SU-DHL-6 (cell line): ENCODE measurements at regions not wholly inside any gene's neighbourhood (a gene's known extent, or its start where the extent isn't known, plus 50 kb on each side); places are given as distances from the start of the nearest gene placed in this dataset.

Source experiments
- H2AFZ ChIP-seq: fragments of 200-600 bp; sonication (generic); 2 replicates; pipeline ENCODE4 v1.6.1; 2014; ENCODE audit warnings: low read depth, mild to moderate bottlenecking, moderate library complexity, mixed read lengths, antibody characterized with exemption, low read length; ENCODE audit not compliant: severe bottlenecking
- H3F3A ChIP-seq: fragments of 200-600 bp; shearing (Covaris generic); 2 replicates; pipeline ENCODE4 v1.6.0; 2016; ENCODE audit warnings: antibody characterized with exemption, mild to moderate bottlenecking; ENCODE audit not compliant: insufficient read depth
- H3K27ac ChIP-seq: fragments of 200-600 bp; sonication (generic); 2 replicates; pipeline ENCODE4 v1.5.1; 2016; ENCODE audit warnings: low read depth, mild to moderate bottlenecking, low read length, moderate library complexity, mixed read lengths
- H3K27me3 ChIP-seq: fragments of 200-600 bp; sonication (generic), shearing (Covaris generic); 2 replicates; pipeline ENCODE4 v1.6.0; 2014; ENCODE audit warnings: mild to moderate bottlenecking, low read length
- H3K36me3 ChIP-seq: fragments of 200-600 bp; sonication (generic); 2 replicates; pipeline ENCODE4 v1.6.1; 2014; ENCODE audit warnings: mild to moderate bottlenecking, low read length, mixed read lengths
- H3K4me2 ChIP-seq: fragments of 300-600, 200-600 bp; shearing (Covaris generic), sonication (generic); 2 replicates; pipeline ENCODE4 v1.6.0; 2014; ENCODE audit warnings: low read length, low read depth, mild to moderate bottlenecking; ENCODE audit not compliant: poor library complexity, severe bottlenecking
- H3K4me3 ChIP-seq: fragments of 200-600 bp; sonication (generic); 2 replicates; pipeline ENCODE4 v1.5.1; 2014; ENCODE audit warnings: antibody characterized with exemption, low read length, mild to moderate bottlenecking, mixed read lengths; ENCODE audit not compliant: insufficient read depth, poor library complexity, severe bottlenecking
- H3K79me2 ChIP-seq: fragments of 200-600 bp; sonication (generic); 2 replicates; pipeline ENCODE4 v1.6.1; 2014; ENCODE audit warnings: mild to moderate bottlenecking, low read length, moderate library complexity; ENCODE audit not compliant: insufficient read depth
- H3K9ac ChIP-seq: fragments of 200-600 bp; sonication (generic); 2 replicates; pipeline ENCODE4 v1.7.0; 2014; ENCODE audit warnings: mild to moderate bottlenecking, low read length
- H3K9me2 ChIP-seq: fragments of 200-600 bp; sonication (generic); replicated peaks from 2 replicates; pipeline ENCODE4 v1.6.1; 2014; ENCODE audit warnings: low read length; ENCODE audit not compliant: insufficient read depth
- H3K9me3 ChIP-seq: fragments of 200-600 bp; sonication (generic); 2 replicates; pipeline ENCODE4 v1.6.1; 2014; ENCODE audit warnings: low read length, mixed read lengths; ENCODE audit not compliant: insufficient read depth
- H4K20me1 ChIP-seq: fragments of 200-600 bp; sonication (generic); 2 replicates; pipeline ENCODE4 v1.6.1; 2014; ENCODE audit warnings: low read depth, mild to moderate bottlenecking, antibody characterized with exemption, low read length, moderate library complexity, mixed read lengths
- CTCF ChIP-seq: fragments of 200-600 bp; sonication (generic); IDR thresholded peaks from one replicate; pipeline ENCODE4 v1.5.1; 2017; ENCODE audit warnings: antibody characterized with exemption, mild to moderate bottlenecking, low read length, moderate library complexity; ENCODE audit not compliant: insufficient read depth, poor library complexity, severe bottlenecking
- EZH2phosphoT487 ChIP-seq: fragments of 200-600 bp; sonication (generic), shearing (Covaris generic); conservative IDR thresholded peaks from 2 replicates; pipeline ENCODE4 v1.6.1; 2018; ENCODE audit warnings: mild to moderate bottlenecking, antibody characterized with exemption, low read length, moderate library complexity, mixed read lengths

- Histone ChIP-seq H3F3A (no peaks in the 10 kb centered on the region), H3K4me3 (no peak overlapping the region), H3K36me3 (no peaks in the 10 kb centered on the region), H3K9me2 (no peaks in the 10 kb centered on the region), H3K27me3 (no peaks in the 10 kb centered on the region), H4K20me1 (no peaks in the 10 kb centered on the region), H3K4me2 (no peak overlapping the region), H3K9ac (no peak overlapping the region), H3K79me2 (no peaks in the 10 kb centered on the region), H3K9me3 (no peaks in the 10 kb centered on the region), H3K27ac (no peak overlapping the region), H2AFZ (no peak overlapping the region)
- TF ChIP-seq CTCF: no peak
- no peak for TF ChIP-seq EZH2phosphoT487
Measured at GRCh38 chr3:182739619-182740018, 53.7 kb upstream of the ATP11B start.

DNA sequence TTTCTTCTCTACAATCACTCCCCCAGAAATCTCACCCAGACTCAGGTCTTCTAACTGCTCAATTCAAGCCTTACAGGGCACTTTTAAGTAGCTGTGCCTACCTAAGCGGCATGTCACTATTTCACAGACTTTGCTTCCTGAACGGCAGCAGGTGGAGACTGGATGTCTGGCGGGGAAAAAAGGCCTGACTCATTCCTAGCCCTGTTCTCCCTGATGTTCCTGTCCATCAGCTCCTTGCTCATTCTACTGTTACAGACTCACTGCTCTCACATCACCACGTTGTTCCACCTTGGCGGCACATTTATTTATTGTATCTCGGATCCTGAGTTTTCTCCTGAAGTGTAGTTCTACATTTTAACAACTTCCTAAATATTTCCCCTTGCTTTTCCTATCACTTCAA is 52.6 kb upstream of the ATP11B start:
- Histone ChIP-seq H3K9me3 (no peaks in the 10 kb centered on the region), H3K9ac (no peak overlapping the region), H3K4me2 (no peak overlapping the region), H3K36me3 (no peaks in the 10 kb centered on the region), H4K20me1 (no peaks in the 10 kb centered on the region), H3K27me3 (no peaks in the 10 kb centered on the region), H3K27ac (no peak overlapping the region), H3F3A (no peaks in the 10 kb centered on the region), H3K4me3 (no peak overlapping the region), H2AFZ (no peak overlapping the region), H3K9me2 (no peaks in the 10 kb centered on the region), H3K79me2 (no peaks in the 10 kb centered on the region)
- TF ChIP-seq EZH2phosphoT487: no peak
- TF ChIP-seq CTCF: no peak

DNA sequence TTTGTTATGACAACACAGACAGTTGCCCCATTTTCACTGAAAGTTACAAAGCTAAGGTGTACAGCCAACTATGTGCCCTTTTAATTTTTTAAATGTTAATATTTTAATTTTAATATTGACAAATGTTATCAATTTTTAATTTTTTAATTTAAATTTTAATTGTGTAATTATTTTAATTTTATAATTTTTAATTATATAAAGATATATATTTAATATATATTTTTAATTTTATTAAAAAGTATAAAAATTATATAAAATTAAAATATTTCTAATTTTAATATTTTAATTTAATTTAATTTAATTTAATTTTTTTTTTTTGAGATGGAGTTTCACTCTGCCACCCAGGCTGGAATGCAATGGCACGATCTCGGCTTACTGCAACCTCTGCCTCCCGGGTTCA is 52.1 kb upstream of the ATP11B start:
- Histone ChIP-seq H3K4me2 (no peak overlapping the region), H3K4me3 (no peak overlapping the region), H3K9ac (no peak overlapping the region), H3K36me3 (no peaks in the 10 kb centered on the region), H2AFZ (no peak overlapping the region), H3K9me2 (no peaks in the 10 kb centered on the region), H4K20me1 (no peaks in the 10 kb centered on the region), H3F3A (no peaks in the 10 kb centered on the region), H3K79me2 (no peaks in the 10 kb centered on the region), H3K27me3 (no peaks in the 10 kb centered on the region), H3K27ac (no peak overlapping the region), H3K9me3 (no peaks in the 10 kb centered on the region)
- TF ChIP-seq CTCF: no peak
- TF ChIP-seq EZH2phosphoT487: no peak
